Heart left ventricle (tissue), 16 donors: ENCODE measurements at regions not wholly inside any gene's neighbourhood (a gene's known extent, or its start where the extent isn't known, plus 50 kb on each side); places are given as distances from the start of the nearest gene placed in this dataset.

Source experiments
- ATAC-seq, 4 donors: fragments of 200-7000 bp; cut with Tn5 transposase; one replicate each; pipeline ENCODE4 v1.9.1; 2020 to 2022; ENCODE audit warnings: moderate library complexity in 4 of 4, mild to moderate bottlenecking in 3 of 4, moderate number of reproducible peaks in 1 of 4
- DNase-seq, 5 donors: peaks; one replicate each; pipeline ENCODE4 v3.0.0-alpha.2; 2020
- H3K27ac ChIP-seq, 12 donors: fragments of 200-600 bp; sonication (generic) in 4 of 12; one replicate each; pipeline versions ENCODE4 v1.5.0 to v1.8.0; 2016 to 2022; ENCODE audit warnings: mild to moderate bottlenecking in 2 of 12
- H3K27me3 ChIP-seq, 9 donors: fragments of 200-600 bp; sonication (generic) in 2 of 9; one replicate each; pipeline versions ENCODE4 v1.5.1 to v1.8.0; 2016 to 2022; ENCODE audit warnings: mild to moderate bottlenecking in 3 of 9
- H3K36me3 ChIP-seq, 9 donors: fragments of 200-600 bp; sonication (generic) in 2 of 9; one replicate each; pipeline versions ENCODE4 v1.5.0 to v1.8.0; 2018 to 2022; ENCODE audit warnings: mild to moderate bottlenecking in 2 of 9
- H3K4me1 ChIP-seq, 12 donors: fragments of 200-600 bp; sonication (generic) in 4 of 12; one replicate each; pipeline versions ENCODE4 v1.5.0 to v1.8.0; 2016 to 2022; ENCODE audit warnings: mild to moderate bottlenecking in 3 of 12
- H3K4me3 ChIP-seq, 12 donors: fragments of 200-600 bp; sonication (generic) in 4 of 12; one replicate each; pipeline versions ENCODE4 v1.5.0 to v1.8.0; 2017 to 2022; ENCODE audit warnings: mild to moderate bottlenecking in 9 of 12, moderate library complexity in 4 of 12
- H3K9me3 ChIP-seq, 12 donors: fragments of 200-600 bp; sonication (generic) in 4 of 12; one replicate each; pipeline versions ENCODE4 v1.5.0 to v1.8.0; 2016 to 2022; ENCODE audit warnings: mild to moderate bottlenecking in 1 of 12
- CTCF ChIP-seq, 12 donors: fragments of 200-600 bp; sonication (generic) in 4 of 12; IDR thresholded peaks; one replicate each; pipeline versions ENCODE4 v1.5.0 to v1.8.0; 2018 to 2022; ENCODE audit warnings: antibody characterized with exemption in 12 of 12, mild to moderate bottlenecking in 5 of 12
- POLR2A ChIP-seq, 2 donors: fragments of 450-650 bp; IDR thresholded peaks; one replicate each; pipeline ENCODE4 v1.6.1; 2017; ENCODE audit warnings: antibody characterized with exemption in 2 of 2, mild to moderate bottlenecking in 2 of 2, moderate library complexity in 2 of 2
- WGBS, 4 donors: extraction: QIAGEN DNeasy Blood & Tissue Kit in 2 of 4; methylation state at CpG; one replicate each; pipeline versions ENCODE4 v1.1.5 to v1.1.7; 2013 to 2018; 5-methylcytosine and 5-hydroxymethylcytosine counted together
- intact Hi-C, 10 donors: fragments of 100-400 bp; cut with DNase I; formaldehyde crosslinking; loops; one replicate each; pipeline versions ENCODE4 v1.11.1 to v1.14.2; 2022
- donor health status: ischemic (EF 13 %, LVEDD 7.1; RV severe dilation, severe dysfunction).
- donor health status: healthy with polysubstance abuse.
- donor health status: DM: no; HTN: yes; CAD: no.
- donor health status: DM: no; HTN: no; CAD: no.
- donor health status: ischemic (EF 25% LVEDD 6.9; RV normal size, moderate dysfunction).
- donor health status: ischemic (EF 25% LVEDD 5.7; RV mildly dilated, moderate dysfunction).
- donor health status: healthy.
- donor health status: DM: yes; HTN: yes; CAD: no.
- donor health status: ischemic (EF 35%, LVEDD 5.7; RV mildly dilated, moderate dysfunction).
- donor health status: nonischemic (EF 11% LVEDD 7.7; RV severe dilation, severe dysfunction).
- donor health status: DM: yes; HTN: yes; CAD: no.
- donor health status: PGD.
- donor health status: ischemic (EF 29% LVEDD 5.4; RV normal size, mild dysfunction).
- donor health status: nonischemic (EF 23%, LVEDD 6.1; RV moderate dilation, normal function).

GRCh38 chr1:169052727-169053126 is 53.8 kb upstream of the ATP1B1 start:
- H3K36me3 ChIP-seq, result no peaks in the 10 kb centered on the region
- ATAC-seq, result peak in 2 of 4 donors; percentile 26 to 36
- TF ChIP-seq CTCF (IDR thresholded peaks at IDR 0.05) (no peak), POLR2A (IDR thresholded peaks at IDR 0.05) (no peak)

DNA sequence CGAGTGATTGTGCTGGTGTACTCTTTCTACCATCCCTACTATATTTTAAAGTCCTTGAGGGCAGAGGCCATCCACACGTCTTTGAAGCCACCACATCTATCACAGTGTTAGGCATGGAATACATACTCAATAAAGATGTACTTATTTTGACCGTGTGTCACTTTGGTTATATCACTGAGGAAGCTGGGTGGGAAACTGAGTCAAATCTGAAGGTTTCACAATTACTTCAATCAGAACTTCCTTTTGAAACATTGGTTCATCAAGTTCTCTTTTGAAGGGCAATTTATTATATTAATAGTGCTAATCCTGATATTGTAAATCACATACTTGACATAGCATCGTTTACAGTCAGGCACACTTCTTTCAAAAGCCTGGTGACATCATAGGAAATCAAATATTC is 53.3 kb upstream of the ATP1B1 start:
- 71 to 79% (median 78%) methylated on average over 4 of the region's 4 CpGs for WGBS, 4 donors
- ATAC-seq (no peak), DNase-seq (no peak)
- no peak for TF ChIP-seq POLR2A (IDR thresholded peaks at IDR 0.05)
- no peak for TF ChIP-seq CTCF (IDR thresholded peaks at IDR 0.05)
- peaks cover 0 to 17% (median 0%) of the 10 kb centered on the region in 12 donors for H3K4me1 ChIP-seq
- no peaks in the 10 kb centered on the region for H3K27me3 ChIP-seq
- intact Hi-C loops, result no loop called here
- H3K4me3 ChIP-seq, result no peak overlapping the region
- no peaks in the 10 kb centered on the region for H3K36me3 ChIP-seq
- H3K9me3 ChIP-seq, result no peaks in the 10 kb centered on the region
- no peak overlapping the region for H3K27ac ChIP-seq

More at GRCh38 chr1:169052727-169053126, 53.8 kb upstream of the ATP1B1 start:
- no peaks in the 10 kb centered on the region for H3K27me3 ChIP-seq
- WGBS, 4 donors, result 50 to 72% (median 67%) methylated on average over 1 of the region's 1 CpG
- no peaks in the 10 kb centered on the region for H3K9me3 ChIP-seq
- intact Hi-C loops, result no loop called here
- no peak overlapping the region for H3K27ac ChIP-seq
- H3K4me3 ChIP-seq, result no peak overlapping the region
- peaks cover 0 to 21% (median 0%) of the 10 kb centered on the region in 12 donors for H3K4me1 ChIP-seq
- no peak for DNase-seq
